ES-I3 (cell line): ENCODE measurements at regions not wholly inside any gene's neighbourhood (a gene's known extent, or its start where the extent isn't known, plus 50 kb on each side); places are given as distances from the start of the nearest gene placed in this dataset.
"Not testable (repeated sequence)": the region's sequence is repeated elsewhere in the genome, so short reads cannot be mapped to it uniquely, and the experiment has no call there.

ENCODE experiments used
- H3K36me3 ChIP-seq: 2 replicates; pipeline ENCODE4 v1.6.1; 2013; ENCODE audit warnings: mild to moderate bottlenecking, low read length, control low read depth, moderate library complexity; ENCODE audit not compliant: insufficient read depth
- H3K4me1 ChIP-seq: 2 replicates; pipeline ENCODE4 v1.6.1; 2013; ENCODE audit warnings: mild to moderate bottlenecking, control low read depth, low read length; ENCODE audit not compliant: insufficient read depth
- H3K9ac ChIP-seq: 2 replicates; pipeline ENCODE4 v1.6.1; 2013; ENCODE audit warnings: low read depth, mild to moderate bottlenecking, low read length, moderate library complexity
- H3K9me3 ChIP-seq: 2 replicates; pipeline ENCODE4 v1.6.1; 2013; ENCODE audit warnings: mild to moderate bottlenecking, low read length, moderate library complexity; ENCODE audit not compliant: control insufficient read depth, insufficient read depth

GRCh38 chr11:112344040-112344413, 83.4 kb upstream of the PLET1 start:
- Histone ChIP-seq H3K9ac (no peak overlapping the region), H3K36me3 (no peaks in the 10 kb centered on the region), H3K9me3 (no peaks in the 10 kb centered on the region), H3K4me1 (peaks cover 7% of the 10 kb centered on the region; the same call in 1 of the 2 replicates)

- Histone ChIP-seq H3K9ac (no peak overlapping the region), H3K4me1 (peaks cover 7% of the 10 kb centered on the region; the same call in 1 of the 2 replicates), H3K36me3 (no peaks in the 10 kb centered on the region), H3K9me3 (no peaks in the 10 kb centered on the region)
These were observed 84.5 kb upstream of the PLET1 start for GRCh38 chr11:112345166-112345565.

GRCh38 chr11:112345706-112346105, 85.0 kb upstream of the PLET1 start:
- no peaks in the 10 kb centered on the region for H3K36me3 ChIP-seq
- no peaks in the 10 kb centered on the region for H3K9me3 ChIP-seq
- H3K9ac ChIP-seq, result no peak overlapping the region
- peaks cover 7% of the 10 kb centered on the region; the same call in 1 of the 2 replicates for H3K4me1 ChIP-seq

GRCh38 chr11:112346586-112346985, 85.9 kb upstream of the PLET1 start:
- no peak overlapping the region for H3K9ac ChIP-seq
- no peaks in the 10 kb centered on the region for H3K36me3 ChIP-seq

GRCh38 chr11:112348480-112349029, 87.9 kb upstream of the PLET1 start:
- Histone ChIP-seq H3K36me3 (no peaks in the 10 kb centered on the region), H3K9me3 (no peaks in the 10 kb centered on the region), H3K9ac (no peak overlapping the region), H3K4me1 (peaks cover 7% of the 10 kb centered on the region; the same call in 1 of the 2 replicates)

More at GRCh38 chr11:112346586-112346985, 85.9 kb upstream of the PLET1 start:
- Histone ChIP-seq H3K9me3 (no peaks in the 10 kb centered on the region), H3K4me1 (peaks cover 7% of the 10 kb centered on the region; the same call in 1 of the 2 replicates)

- H3K4me1 ChIP-seq, H3K36me3 ChIP-seq, H3K9me3 ChIP-seq: not testable (repeated sequence)
These were observed 90.8 kb upstream of the PLET1 start for GRCh38 chr11:112351423-112351822.

GRCh38 chr11:112352907-112353306, 92.2 kb upstream of the PLET1 start:
- Histone ChIP-seq H3K9me3 (no peaks in the 10 kb centered on the region), H3K36me3 (no peaks in the 10 kb centered on the region), H3K9ac (no peak overlapping the region), H3K4me1 (no peaks in the 10 kb centered on the region)

More at GRCh38 chr11:112351423-112351822, 90.8 kb upstream of the PLET1 start:
- not testable (repeated sequence) for H3K9ac ChIP-seq

GRCh38 chr11:112354364-112354763, 93.7 kb upstream of the PLET1 start:
- no peaks in the 10 kb centered on the region for H3K9me3 ChIP-seq
- H3K9ac ChIP-seq, result no peak overlapping the region
- no peaks in the 10 kb centered on the region for H3K4me1 ChIP-seq
- no peaks in the 10 kb centered on the region for H3K36me3 ChIP-seq

GRCh38 chr11:112355726-112356125, 95.1 kb upstream of the PLET1 start:
- no peak overlapping the region for H3K9ac ChIP-seq
- H3K9me3 ChIP-seq, result no peaks in the 10 kb centered on the region
- no peaks in the 10 kb centered on the region for H3K4me1 ChIP-seq
- H3K36me3 ChIP-seq, result no peaks in the 10 kb centered on the region

GRCh38 chr11:112357488-112357887, 96.8 kb upstream of the PLET1 start:
- Histone ChIP-seq H3K36me3 (no peaks in the 10 kb centered on the region), H3K4me1 (no peaks in the 10 kb centered on the region), H3K9me3 (no peaks in the 10 kb centered on the region), H3K9ac (no peak overlapping the region)

GRCh38 chr11:112361396-112361795, 100.7 kb upstream of the PLET1 start:
- H3K36me3 ChIP-seq, result no peaks in the 10 kb centered on the region
- H3K9me3 ChIP-seq, result no peaks in the 10 kb centered on the region
- H3K9ac ChIP-seq, result no peak overlapping the region
- no peaks in the 10 kb centered on the region for H3K4me1 ChIP-seq

- H3K4me1 ChIP-seq, result no peaks in the 10 kb centered on the region
- no peaks in the 10 kb centered on the region for H3K36me3 ChIP-seq
These were observed 102.9 kb upstream of the PLET1 start for GRCh38 chr11:112363527-112363926.

GRCh38 chr11:112364962-112365481, 104.4 kb upstream of the PLET1 start:
- Histone ChIP-seq H3K9ac (no peak overlapping the region), H3K9me3 (no peaks in the 10 kb centered on the region), H3K4me1 (no peaks in the 10 kb centered on the region), H3K36me3 (no peaks in the 10 kb centered on the region)

More at GRCh38 chr11:112363527-112363926, 102.9 kb upstream of the PLET1 start:
- Histone ChIP-seq H3K9ac (no peak overlapping the region), H3K9me3 (no peaks in the 10 kb centered on the region)

- Histone ChIP-seq H3K9me3 (no peaks in the 10 kb centered on the region), H3K36me3 (no peaks in the 10 kb centered on the region), H3K4me1 (no peaks in the 10 kb centered on the region), H3K9ac (no peak overlapping the region)
These were observed 105.4 kb upstream of the PLET1 start for GRCh38 chr11:112366012-112366411.

GRCh38 chr11:112366777-112367176, 106.1 kb upstream of the PLET1 start:
- no peaks in the 10 kb centered on the region for H3K4me1 ChIP-seq
- no peaks in the 10 kb centered on the region for H3K9me3 ChIP-seq
- H3K9ac ChIP-seq, result no peak overlapping the region
- no peaks in the 10 kb centered on the region for H3K36me3 ChIP-seq
